ENCODE measurements at regions not wholly inside any gene's neighbourhood (a gene's known extent, or its start where the extent isn't known, plus 50 kb on each side); places are given as distances from the start of the nearest gene placed in this dataset.
"Not testable (repeated sequence)": the region's sequence is repeated elsewhere in the genome, so short reads cannot be mapped to it uniquely, and the experiment has no call there.

DNA sequence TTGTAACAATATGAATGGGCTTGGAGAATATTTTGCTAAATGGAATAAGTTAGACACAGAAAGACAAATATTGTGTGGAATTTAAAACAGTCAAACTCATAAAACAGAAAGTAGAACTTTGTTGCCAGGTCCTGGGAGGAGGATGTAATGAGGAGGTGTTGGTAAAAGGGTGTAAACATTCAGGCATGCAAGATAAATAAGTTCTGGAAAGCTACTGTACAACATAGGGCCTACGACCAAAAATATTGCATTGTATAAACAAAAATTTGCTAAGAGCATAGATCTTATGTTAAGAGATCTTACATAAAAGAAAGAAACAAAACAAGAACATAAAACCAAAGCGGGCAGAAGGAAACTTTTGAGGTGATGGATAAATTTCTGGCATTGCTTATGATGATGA is 1907.8 kb upstream of the PCDH20 start:
- DNase-seq (ENCODE audit: low spot score) = no peak

DNA sequence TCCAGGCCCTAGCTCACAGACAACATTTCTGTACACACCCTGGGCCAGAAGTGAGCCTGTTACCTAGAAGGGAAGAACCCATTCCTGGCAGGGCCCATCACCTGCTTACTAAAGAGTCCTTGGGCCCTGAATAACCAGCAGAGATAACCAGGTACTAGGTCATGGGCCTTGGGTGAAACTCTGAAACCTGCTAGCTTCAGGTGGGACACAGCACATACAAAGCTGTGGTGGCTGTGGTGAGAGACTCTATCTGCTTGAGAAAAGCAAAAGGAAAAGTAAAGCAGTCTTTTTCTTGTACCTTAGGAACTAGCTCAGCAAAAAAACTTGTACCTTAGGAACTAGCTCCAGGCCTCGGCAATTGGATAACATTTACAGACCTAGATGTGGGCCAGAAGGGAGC is 1895.9 kb upstream of the PCDH20 start:
- no peak for DNase-seq (ENCODE audit: low spot score)

DNA sequence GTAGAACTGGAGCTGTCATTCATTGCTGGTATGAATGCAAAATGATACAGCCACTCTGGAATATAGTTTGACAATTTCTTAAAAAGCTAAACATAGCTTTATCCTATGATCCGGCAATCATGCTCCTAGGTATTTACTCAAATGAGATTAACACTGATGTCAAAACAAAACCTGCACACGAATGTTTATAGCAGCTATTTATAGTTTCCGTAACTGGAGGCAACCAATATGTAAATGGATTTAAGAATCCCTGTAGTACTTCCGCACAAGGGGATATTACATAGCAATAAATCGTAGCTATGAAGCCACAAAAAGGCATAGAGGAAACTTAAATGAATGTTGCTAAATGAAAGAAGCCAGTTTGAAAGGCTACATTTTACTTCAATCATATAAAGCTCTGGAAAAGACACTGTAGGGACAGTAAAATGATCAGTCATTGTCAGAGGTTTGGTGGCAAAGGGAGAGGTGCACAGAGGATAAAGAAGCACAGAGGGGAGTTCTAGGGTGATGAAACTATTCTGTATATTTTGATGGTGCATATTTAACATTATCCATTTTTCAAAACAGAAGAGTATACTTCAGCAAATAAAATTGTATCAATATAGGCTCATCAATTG is 1893.0 kb upstream of the PCDH20 start:
- DNase-seq (ENCODE audit: low spot score) = no peak

DNA sequence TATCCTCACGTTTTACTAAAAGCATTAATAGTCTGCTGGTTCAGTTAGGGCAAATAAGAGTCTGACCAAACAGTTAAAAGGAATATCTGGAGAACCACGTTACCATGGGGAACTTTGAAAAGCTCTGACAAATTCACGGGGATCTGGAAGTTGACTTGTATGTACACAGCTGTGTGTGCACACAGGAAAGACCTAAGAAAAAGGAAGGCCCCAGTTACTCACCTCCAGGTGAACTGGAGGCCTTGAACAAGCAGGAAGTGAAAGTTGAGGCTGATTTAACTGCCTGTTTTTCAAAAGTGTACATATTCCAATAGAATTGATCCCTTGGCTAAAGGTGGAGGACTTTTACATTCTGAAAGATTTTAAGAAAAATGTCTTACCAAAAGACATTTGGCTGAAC is 1891.6 kb upstream of the PCDH20 start:
- DNase-seq (ENCODE audit: low spot score) = no peak

DNA sequence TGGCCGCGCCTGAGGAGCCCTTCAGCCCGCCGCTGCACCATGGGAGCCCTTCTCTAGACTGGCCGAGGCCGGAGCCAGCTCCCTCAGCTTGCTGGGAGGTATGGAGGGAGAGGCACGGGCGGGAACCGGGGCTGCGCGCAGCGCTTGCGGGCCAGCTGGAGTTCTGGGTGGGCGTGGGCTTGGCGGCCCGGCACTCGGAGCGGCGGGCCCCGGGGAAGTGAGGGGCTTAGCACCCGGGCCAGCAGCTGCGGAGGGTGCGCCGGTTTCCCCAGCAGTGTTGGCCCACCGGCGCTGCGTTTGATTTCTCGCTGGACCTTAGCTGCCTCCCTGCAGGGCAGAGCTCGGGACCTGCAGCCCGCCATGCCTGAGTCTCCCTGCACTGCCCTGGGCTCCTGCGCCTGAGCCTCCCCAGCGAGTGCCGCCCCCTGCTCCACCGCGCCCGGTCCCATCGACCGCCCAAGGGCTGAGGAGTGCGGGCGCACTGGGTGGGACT is 1890.0 kb upstream of the PCDH20 start:
- DNase-seq (ENCODE audit: low spot score) = no peak

DNA sequence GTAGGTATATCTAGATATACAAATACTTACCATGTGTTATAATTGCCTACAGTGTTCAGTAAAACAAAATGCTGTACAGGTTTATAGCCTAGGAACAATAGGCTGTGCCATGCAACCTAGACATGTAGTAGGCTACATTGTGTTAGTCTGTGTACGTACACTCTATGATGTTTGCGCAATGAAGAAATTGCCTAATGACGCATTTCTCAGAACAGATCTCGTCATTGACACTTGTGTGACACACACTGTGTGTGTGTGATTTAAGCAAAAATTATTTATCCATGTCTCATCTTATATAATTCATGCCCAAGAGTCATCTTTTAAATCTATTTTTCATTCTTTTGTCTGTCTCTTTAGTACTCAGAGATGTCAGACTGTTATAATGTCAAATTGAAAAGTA is 1888.8 kb upstream of the PCDH20 start:
- DNase-seq (ENCODE audit: low spot score) = no peak

DNA sequence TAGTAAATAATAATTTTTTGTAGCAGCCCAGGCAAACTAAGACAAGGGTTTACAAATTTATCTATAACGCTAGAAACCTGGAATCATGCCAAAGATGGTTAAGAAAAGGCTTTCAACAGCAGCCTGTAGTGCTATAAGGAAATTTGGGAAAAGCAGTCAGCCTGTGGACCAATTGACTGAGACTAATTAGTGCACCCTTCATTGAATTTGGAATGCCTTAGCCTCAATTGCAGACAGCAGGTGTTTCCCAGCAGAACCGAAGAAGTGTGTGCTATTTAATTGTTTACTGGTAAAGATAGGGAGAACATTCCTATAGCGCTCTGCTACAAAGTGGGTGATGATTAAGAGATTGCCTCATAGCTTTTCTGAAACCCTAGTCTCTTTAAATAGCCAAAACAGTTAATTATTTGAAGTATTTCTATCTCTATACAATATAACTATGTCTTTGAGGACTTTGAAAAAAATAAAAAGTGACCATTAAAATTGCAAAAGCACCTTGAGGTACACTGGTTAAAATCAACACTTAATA is 1884.3 kb upstream of the PCDH20 start:
- no peak for DNase-seq (ENCODE audit: low spot score)

DNA sequence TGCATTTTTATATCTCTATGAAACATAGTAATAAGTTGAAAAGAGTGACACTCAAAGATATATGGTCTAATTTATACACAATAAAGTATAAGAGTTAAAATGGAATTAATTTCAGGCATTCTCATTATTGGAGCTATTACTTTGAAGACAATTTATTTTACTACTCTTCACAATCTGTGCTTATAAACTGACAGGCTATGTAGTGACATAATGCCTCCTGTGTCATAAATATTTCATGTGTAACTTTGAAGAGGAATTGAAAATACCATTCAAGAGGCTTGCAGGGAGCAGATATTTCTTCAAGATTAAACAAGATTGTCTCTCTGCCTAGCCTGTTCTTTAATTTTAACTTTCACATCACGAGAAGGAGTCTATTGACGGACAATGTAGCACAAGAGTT is 1881.5 kb upstream of the PCDH20 start:
- DNase-seq (ENCODE audit: low spot score) = no peak

DNA sequence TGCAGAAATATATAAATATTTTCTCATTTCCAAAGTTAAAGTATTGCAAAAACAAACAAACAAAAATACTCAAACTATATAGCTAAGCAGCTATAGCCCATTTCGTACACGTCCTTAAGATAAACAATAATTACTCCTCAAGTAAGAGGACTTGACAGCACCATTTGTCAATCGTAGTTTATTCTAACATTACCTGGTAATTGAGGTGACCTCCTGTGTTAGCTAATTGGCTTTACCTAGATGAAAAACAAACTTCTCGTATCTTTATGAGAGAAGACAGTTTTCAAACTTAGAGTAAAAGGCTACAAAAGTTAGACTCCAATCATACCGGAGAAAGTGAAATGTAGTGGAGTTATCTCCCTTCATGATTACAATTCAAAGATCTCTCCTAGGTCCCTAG is 1876.1 kb upstream of the PCDH20 start:
- no peak for DNase-seq (ENCODE audit: low spot score)

DNA sequence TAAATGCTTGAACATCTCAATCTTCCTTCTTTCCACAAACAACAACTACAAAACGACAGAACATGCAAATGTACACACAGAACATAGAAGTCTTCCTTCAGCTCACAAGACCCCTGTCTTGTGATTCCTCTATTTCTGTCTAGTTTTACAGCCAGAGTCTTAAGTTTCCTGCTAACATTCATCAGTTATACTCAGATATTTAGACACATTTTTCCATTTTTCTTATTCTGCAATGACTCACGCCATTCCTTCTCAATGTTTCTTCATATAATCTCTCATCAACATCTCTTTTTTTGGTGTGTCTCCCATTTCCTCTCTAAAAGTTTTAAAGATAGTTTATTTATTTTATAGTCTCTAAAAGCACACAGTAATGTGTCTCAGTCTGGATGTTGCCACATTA is 1872.9 kb upstream of the PCDH20 start:
- DNase-seq (ENCODE audit: low spot score) = no peak

DNA sequence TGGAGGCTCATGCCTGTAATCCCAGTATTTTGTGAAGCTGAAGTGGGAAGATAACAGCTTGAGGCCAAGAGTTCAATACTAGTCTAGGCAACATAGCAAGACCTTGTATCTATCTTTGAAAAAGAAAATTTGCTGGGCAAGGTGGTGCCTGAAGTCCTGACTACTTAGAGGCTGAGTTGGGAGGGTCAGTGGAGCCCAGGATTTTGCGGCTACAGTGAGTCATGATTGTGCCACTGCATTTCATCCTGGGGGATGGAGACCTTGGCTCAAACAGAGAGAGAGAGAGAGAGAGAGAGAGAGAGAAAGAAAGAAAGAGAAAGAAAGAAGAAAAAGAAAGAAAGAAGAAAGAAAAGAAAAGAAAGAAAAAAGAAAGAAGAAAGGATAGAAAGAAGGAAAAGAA is 1872.3 kb upstream of the PCDH20 start:
- no peak for DNase-seq (ENCODE audit: low spot score)

DNA sequence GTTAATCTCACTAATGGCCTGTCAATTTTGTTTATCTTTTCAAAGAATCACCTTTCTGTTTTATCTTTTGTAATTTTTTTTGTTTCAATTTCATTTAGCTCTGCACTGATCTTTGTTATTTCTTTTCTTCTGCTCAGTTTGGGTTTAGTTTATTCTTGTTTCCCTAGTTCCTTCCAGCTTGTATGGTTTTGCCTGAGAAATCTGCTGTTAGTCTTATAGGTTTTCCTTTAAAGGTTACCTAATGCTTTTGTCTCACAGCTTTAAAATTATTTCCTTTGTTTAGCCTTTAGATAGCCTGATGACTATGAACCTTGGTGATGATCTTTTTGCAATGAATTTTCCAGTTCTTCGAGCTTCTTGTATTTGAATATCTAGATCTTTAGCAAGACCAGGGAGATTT is 1869.8 kb upstream of the PCDH20 start:
- DNase-seq (ENCODE audit: low spot score) = no peak

DNA sequence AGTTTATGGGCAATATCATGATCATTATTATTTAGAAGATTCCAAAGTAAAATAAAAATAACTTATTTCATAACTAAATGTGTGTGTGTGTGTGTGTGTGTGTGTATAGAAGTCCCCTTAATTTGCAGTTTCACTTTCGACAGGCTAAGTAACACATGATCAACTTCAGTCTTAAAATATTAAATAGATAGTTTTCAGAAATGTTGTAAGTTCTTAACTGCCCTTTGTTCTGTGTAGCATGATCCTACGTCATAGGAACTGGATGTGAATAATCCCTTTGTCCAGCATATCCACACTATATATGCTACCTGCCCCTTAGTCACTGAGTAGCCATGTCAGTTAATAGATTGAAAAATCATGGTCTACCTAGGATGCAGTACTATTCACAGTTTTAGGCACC is 1863.5 kb upstream of the PCDH20 start:
- DNase-seq (ENCODE audit: low spot score) = peak; percentile 24

DNA sequence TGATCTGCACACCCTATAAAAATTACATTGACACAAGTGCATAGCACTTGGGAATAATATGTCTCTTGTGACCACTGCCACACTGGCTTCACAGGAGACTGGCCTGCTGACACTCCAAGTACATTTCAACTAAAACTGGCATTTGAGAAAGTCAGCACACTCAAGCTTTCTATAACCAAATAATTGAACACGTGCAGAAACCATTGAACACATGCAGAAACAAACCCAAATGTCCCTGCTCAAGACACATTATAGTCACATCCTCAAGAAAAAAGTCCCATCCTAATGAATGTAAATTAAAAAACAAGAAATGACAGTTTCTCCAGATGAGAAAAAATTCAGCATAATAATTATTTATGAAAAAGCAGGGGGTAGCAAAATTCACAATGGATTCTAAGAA is 1859.1 kb upstream of the PCDH20 start:
- DNase-seq (ENCODE audit: low spot score) = no peak

DNA sequence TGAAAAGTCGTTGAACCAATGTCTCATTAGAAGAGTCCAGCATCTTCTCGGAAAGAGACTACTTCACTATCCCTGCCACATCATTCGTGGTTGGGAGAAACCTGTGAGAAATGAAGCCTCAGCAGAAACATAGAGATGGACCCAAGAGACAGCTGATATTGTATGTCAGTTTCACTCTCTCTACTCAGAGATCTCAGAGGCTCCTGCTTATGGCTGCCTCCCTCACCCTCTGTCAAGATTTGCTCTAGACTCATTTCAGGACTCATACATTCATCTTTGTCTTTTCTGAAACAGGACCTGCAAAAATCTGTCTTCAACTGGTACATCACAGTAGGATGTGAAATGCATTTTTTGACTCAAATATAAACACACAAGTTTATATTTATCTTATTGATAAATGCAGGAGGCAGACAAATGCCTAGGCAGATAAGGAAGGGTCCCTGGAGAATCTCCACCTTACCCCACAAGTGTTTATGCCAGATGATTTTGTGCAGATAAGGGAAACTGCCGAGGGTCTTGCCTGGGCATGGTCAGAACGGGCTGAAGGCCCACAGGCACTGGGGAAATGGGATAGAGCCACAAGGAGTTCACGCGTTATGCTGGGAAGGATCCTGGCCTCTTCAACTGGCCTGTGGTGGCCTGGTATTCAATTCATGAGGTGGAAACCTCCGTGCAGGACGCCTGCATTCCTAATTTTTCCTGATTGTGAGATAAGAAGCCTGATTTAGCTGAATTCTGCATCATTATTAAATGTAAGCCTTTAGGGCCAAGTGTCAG is 1834.0 kb upstream of the PCDH20 start:
- no peak for DNase-seq (ENCODE audit: low spot score)

DNA sequence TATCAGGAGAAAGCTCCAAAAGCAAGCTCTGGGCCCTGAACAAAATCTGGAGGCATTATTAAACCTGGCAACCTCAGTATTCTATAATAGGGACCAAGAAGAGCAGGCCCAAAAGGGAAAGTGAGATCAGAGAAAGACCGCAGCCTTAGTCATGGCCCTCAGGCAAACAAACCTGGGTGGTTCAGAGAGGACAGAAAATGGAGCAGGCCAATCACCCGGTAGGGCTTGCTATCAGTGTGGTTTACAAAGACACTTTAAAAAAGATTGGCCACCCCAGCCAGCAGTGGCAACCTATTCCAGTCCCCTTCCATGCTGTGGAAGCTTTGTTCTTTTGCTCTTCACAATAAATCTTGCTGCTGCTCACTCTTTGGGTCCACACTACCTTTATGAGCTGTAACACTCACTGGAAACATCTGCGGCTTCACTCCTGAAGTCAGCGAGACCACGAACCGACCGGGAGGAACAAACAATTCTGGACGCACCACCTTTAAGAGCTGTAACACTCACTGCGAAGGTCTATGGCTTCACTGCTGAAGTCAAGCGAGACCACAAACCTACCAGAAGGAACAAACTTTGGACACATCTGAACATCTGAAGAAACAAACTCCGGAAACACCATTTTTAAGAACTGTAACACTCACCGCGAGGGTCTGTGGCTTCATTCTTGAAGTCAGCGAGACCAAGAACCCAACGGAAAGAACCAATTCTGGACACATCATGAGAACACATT is 1821.2 kb upstream of the PCDH20 start:
- not testable (repeated sequence) for DNase-seq (ENCODE audit: low spot score)

DNA sequence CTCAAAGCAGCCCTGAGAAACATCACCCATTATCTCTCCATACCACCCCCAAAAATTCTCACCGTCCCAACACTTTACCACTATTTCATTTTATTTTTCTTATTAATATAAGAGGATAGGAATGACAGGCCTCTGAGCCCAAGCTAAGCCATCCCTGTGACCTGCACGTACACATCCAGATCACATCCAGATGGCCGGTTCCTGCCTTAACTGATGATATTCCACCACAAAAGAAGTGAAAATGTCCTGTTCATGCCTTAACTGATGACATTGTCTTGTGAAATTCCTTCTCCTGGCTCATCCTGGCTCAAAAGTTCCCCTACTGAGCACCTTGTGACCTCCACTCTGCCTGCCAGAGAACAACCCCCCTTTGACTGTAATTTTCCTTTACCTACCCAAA is 1802.9 kb upstream of the PCDH20 start:
- not testable (repeated sequence) for DNase-seq (ENCODE audit: low spot score)

DNA sequence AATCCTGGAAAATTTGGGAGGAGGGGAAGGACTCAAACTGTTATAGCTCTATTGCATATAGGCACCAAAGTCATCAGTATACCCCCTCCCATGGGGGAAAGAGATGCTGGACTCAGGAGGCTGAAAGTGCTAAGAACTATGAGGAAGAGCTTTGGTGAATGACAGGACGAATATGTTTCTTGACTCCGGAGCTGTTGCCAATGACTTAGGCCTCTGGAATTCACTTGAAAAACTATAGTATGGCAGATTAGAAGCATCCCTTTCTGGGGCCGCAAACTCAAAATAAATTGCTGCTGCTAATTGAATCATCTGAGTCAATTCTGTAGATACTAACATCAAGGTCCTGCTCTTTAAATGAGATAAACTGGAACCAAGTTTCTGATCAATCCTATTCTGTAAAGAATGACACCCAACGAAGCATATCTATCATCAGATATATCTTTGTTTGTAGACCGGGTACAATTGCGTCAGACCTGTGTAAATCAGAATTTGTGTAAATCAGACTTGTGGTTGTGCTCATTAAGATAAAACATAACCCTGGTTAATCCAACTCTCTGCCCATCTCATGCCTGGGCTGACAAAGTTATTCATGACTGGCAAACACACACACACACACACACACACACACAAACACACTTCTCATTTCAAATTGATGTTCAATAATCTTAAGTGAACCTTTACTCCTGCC is 1793.8 kb upstream of the PCDH20 start:
- no peak for DNase-seq (ENCODE audit: low spot score)

DNA sequence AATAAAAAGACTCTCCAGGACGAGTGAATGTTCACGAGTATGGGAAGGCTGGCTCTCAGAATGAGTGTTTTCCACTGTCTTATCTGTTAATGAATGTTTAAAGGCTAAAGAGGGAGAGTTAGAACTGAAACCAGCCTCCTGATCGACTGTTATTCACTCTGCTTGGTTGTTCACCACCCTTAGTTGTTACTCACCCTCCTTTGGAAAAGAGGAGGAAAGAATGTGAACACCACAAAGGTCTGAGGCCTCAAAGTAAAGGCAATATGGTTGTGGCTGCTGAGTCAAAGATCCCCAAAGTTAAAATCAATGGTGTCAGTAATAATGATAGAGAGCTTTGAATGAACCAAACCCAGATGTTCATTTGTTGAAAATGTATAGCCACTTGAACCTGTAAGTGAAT is 1793.2 kb upstream of the PCDH20 start:
- no peak for DNase-seq (ENCODE audit: low spot score)

DNA sequence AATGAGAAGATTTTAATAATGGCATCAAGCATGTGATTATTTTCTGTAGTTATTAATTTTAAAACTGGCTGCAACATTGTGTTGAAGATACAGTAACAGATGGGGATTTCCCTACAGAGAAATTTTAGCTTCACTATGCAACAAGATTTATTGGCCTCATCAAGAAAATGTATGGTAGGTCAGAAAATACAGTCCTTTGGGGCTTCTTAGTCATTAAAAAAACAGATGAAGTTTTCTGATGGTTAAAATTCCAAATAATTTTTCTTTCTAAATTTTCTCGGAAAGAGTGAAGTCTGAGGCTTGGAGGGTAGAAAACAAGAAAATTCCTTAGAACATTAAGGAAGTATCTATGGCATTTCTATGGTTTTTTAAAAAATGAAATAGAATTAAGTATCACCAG is 1790.8 kb upstream of the PCDH20 start:
- DNase-seq (ENCODE audit: low spot score) = no peak

DNA sequence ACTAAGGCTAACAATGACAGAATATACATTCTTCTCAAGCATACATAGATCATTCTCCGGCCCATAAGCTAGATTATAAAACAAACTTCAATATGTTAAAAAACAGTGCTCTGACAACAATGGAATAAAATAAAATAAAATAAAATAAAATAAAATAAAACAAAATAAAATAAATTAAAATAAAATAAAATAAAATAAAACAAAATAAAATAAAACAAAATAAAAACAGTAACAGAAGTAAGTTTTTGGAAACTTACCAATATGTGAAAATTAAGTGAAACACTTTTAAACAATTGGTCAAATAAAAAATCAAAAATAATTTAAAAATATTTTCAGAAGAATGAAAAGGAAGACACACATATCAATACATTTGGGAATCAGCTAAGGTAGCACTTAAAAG is 1785.8 kb upstream of the PCDH20 start:
- no peak for DNase-seq (ENCODE audit: low spot score)

DNA sequence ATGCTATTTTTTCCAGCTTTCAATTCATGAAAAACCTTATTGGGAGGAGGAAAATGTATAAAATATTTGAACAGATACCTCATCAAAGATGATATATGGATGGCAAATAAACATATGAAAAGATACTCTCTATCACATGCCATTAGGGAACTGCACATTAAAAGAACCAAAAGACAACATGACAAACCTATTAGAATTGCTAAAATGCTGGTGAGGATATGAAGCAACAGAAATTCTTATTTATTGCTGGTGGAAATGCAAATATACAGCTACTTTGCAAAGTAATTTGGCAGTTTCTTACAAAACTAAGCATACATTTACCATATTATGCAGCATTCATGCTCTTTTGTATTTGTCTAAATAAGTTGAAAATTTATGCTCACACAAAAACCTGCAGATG is 1783.9 kb upstream of the PCDH20 start:
- no peak for DNase-seq (ENCODE audit: low spot score)

All from COLO829 (cell line).